ENCODE measurements at regions not wholly inside any gene's neighbourhood (a gene's known extent, or its start where the extent isn't known, plus 50 kb on each side); places are given as distances from the start of the nearest gene placed in this dataset.

DNA sequence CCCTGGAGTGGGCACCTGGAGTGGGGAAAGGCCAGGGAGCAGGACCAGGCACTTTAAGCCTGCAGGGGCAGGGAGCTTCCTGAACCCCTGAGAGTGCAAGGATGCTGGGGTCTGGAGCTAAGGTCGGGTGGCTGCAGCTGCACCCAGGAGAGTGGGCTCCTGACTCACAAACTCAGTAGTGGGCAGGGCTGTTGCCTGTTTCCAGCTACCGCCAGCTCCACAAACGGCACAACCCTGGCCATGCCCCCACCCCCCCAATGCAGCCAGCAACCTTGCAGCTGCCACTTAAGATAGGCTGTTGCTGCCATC is 688.8 kb downstream of the NYAP2 start:
- TF ChIP-seq, protein P1, sequence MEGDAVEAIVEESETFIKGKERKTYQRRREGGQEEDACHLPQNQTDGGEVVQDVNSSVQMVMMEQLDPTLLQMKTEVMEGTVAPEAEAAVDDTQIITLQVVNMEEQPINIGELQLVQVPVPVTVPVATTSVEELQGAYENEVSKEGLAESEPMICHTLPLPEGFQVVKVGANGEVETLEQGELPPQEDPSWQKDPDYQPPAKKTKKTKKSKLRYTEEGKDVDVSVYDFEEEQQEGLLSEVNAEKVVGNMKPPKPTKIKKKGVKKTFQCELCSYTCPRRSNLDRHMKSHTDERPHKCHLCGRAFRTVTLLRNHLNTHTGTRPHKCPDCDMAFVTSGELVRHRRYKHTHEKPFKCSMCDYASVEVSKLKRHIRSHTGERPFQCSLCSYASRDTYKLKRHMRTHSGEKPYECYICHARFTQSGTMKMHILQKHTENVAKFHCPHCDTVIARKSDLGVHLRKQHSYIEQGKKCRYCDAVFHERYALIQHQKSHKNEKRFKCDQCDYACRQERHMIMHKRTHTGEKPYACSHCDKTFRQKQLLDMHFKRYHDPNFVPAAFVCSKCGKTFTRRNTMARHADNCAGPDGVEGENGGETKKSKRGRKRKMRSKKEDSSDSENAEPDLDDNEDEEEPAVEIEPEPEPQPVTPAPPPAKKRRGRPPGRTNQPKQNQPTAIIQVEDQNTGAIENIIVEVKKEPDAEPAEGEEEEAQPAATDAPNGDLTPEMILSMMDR (IDR thresholded peaks at IDR 0.05): no peak
- no peak for TF ChIP-seq POLR2AphosphoS5 (IDR thresholded peaks at IDR 0.05)
